GM21737 (cell line): ENCODE measurements at regions not wholly inside any gene's neighbourhood (a gene's known extent, or its start where the extent isn't known, plus 50 kb on each side); places are given as distances from the start of the nearest gene placed in this dataset.

Source experiments
- ATAC-seq: cut with Tn5 transposase; IDR thresholded peaks from one replicate; pipeline ENCODE4 v1.9.1; 2021; ENCODE audit warnings: mild to moderate bottlenecking, moderate library complexity; ENCODE audit not compliant: unreplicated experiment

- no peak for ATAC-seq
These were observed 155.2 kb downstream of the RBFOX3 start for GRCh38 chr17:79455636-79456035.

GRCh38 chr17:79454826-79455225 lies 156.0 kb downstream of the RBFOX3 start:
- ATAC-seq = no peak

DNA sequence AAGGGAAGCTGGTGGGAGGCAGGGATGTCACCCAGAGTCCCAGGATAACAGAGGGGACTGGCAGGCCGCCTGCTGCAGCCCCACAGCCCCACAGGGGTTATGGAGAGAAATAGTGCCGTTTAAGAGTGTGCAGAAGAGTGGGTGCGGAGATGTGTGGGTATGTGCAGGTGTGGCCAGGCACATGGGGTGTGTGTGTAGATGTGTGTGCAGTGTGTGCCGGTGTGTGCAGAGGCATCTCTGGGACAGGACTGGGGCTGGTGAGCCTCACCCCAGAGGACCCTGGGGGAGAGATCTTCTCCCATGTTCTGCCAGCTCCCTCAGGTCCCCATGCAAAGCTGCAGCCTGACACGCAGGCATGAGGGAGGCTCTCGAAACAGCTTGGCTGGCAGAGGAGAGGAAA lies 157.4 kb downstream of the RBFOX3 start:
- ATAC-seq = no peak

GRCh38 chr17:79452706-79453105 lies 158.1 kb downstream of the RBFOX3 start:
- ATAC-seq = no peak

GRCh38 chr17:79451167-79451566 lies 159.7 kb downstream of the RBFOX3 start:
- ATAC-seq = no peak

DNA sequence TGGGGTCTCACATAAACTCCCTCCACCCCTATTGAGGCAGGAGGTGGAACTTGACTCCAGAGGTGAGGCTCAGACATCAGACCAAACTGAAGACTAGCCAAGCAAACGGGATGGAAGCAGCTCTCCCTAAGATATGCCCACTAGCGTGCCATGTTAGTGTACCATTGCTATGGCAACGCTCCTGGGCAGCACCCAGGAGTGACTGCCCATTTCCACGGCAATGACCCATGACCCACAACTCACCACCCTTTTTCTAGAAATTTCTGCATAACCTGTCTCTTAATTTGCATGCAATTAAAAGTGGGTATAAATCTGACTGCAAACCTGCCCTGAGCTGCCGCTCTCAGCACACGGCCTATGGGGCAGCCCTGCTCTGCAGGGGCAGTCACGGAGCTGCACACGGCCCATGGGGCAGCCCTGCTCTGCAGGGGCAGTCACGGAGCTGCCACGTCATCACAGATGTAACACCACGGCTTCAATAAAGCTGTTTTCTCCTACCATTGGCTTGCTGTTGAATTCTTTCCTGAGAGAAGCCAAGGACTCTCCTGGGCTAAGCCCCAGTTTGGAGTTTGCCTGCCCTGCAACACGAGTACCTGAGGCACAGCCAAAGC lies 164.3 kb downstream of the RBFOX3 start:
- ATAC-seq = no peak

GRCh38 chr17:79444198-79444597 lies 166.7 kb downstream of the RBFOX3 start:
- ATAC-seq = no peak

DNA sequence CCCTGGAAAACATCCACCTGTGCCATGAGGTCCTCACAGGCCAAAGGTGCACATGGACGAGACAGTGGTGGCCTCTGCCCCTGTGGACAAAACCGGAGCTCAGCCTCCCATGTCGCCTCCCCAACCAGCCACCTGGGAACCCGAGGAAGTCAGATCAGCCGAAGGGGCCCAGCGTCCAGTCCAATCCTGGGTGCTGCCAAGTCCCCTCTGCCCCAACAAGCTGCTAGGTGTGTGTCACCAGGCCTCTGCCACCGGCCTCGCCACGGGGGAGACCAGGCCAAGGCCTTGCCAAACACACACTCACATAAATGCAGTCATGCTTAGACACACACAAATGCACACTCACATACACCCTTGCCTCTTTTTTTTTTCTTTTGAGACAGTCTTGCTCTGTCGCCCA lies 167.8 kb downstream of the RBFOX3 start:
- no peak for ATAC-seq

GRCh38 chr17:79441356-79442160 lies 169.3 kb downstream of the RBFOX3 start:
- ATAC-seq = no peak

GRCh38 chr17:79440251-79440650 lies 170.6 kb downstream of the RBFOX3 start:
- ATAC-seq = no peak

DNA sequence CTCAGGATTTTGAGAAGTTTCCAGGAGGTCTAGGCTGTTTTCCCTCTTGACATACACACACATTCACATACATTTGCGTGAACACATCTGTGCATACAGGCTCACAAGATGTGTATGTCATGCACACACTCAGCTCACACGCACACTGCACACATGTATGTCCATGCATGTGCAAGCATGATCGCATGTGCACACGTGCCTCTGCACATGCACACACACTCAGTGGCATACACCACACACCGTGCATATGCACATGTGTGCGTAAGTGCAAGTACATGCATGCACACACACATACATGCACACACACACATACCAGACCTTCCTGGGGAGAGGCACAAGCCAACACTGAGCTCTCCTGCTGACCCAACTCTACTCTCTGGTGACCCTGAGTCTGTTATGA lies 171.4 kb downstream of the RBFOX3 start:
- no peak for ATAC-seq

DNA sequence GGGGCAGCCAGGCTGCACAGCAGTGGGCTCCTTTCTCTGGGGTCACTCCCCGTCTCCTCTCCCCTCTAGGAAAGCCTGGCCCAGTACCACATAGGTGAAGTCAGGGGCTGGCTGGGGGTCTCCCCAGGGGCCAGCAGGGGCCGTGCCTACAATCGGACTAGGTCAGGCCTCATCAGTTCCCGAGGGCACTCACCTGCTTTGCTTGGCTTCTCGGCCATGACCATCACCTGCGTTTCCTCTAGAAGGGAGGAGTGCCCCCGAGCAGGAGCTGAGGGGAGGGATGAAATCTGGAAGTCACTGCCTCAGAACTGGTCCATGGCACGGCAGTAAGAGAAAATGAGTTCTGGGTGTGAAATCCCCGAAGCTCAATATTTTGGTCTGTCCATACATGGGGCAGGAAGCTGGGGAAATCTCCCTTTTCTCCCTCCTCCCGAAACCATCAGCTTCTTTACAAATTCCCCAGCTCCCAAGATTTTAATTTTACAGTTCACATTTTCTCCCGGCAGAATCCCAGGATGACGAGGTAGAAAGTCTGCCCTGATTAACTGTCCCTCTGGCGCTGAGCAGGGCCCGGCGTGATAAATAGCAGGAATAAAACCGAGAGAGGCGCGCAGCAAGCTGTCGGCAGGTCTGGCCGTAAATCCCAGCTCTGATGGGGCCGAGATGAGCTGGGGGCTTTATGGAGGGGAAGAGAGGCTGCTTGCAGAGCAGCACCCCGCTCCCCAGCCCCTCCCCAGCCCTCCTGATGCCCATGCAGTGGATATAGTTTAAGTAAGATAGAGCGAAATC lies 172.1 kb downstream of the RBFOX3 start:
- ATAC-seq = no peak

- no peak for ATAC-seq
These were observed 172.8 kb downstream of the RBFOX3 start for GRCh38 chr17:79438058-79438457.

DNA sequence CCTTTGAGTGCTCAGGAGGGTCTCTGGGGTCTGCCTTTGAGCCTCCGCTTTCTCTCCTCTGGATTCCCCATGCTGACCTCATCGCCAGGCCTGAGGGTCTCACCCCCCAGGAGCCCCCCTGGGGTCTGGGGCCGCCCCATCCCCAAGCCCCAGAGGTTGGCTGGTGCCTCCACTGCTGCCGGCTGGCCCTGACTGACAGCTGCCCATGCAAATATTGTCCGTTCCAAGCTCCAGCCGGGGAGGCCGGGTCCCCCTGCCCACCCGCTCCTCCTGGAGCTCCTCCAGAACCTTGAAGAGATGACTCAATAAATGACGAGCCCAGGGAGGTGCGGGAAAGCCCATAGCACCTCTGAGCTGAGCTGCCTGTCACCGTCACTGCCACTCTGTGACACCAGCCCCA lies 173.8 kb downstream of the RBFOX3 start:
- no peak for ATAC-seq

- ATAC-seq = no peak
These were observed 174.9 kb downstream of the RBFOX3 start for GRCh38 chr17:79435962-79436361.

GRCh38 chr17:79435296-79435695 lies 175.6 kb downstream of the RBFOX3 start:
- ATAC-seq = no peak

DNA sequence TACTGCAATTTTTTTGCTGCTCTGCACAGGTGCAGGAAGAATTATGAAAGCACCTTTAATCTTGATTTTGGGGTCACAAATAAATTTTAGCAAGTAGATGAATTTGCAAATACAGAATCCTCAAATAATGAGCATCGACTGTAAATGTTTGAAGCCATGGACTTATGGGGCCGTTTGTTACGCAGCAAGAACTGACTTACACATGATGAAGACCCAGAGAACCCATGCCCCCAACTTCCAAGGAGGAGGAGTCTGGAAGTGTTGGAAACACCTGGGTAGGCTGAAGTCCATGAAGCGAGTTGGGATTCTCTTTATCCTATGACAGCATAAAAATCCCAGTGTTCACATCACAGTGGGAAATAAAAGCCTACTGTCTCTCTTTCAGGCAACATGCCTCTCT lies 176.6 kb downstream of the RBFOX3 start:
- ATAC-seq = no peak

GRCh38 chr17:79433379-79433778 lies 177.5 kb downstream of the RBFOX3 start:
- no peak for ATAC-seq

GRCh38 chr17:79431175-79431574 lies 179.7 kb downstream of the RBFOX3 start:
- ATAC-seq = no peak

DNA sequence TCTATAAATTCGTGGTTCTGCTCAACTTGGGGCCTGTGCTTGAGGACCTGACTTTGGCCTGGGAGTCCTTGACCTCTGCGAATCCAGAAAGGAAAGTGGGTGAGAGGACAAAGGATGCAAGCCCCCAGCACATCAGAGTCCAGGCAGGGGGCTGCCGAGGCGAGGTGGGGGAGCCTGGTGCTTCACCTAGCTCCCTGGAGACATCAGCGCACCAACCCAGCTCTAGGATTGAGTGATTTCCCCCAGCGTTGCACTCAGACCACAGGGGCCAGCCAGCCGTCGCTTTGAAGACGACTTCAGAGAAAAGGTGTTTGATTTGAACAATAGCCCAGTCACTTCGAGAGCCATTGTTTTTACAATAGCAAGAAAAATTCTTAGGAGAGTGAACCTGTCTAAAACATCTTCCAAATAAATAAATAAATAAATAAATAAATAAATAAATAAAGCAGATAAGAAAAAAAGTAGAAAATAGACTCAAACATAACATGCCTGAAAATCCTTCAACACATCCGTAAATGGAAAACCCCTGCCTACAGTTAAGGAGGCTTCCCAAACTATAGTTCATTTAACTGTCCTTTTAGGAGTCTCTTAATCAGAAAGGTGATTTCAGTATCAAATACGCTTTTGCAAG lies 180.9 kb downstream of the RBFOX3 start:
- ATAC-seq = no peak

DNA sequence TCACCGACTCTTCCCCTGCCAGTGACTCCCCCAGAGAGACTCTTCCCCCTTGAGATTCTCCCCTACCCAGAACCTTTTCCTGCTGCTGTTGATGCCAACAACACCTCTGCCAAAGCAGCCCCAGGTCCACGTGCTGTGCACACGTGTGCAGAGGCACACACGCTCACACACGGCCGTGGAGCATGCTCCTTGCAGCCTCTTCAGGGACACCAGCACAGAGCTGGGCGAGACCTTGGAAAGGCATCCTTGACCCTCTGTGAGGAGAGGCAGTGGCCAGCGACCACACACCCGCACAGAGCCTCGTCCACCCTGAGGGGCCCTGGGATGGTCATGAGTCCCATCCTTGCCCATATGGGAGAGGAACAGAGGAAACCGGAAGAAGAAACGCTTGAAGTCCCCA lies 181.9 kb downstream of the RBFOX3 start:
- no peak for ATAC-seq
